Upper lobe of right lung (tissue), 1 donor: ENCODE measurements at regions not wholly inside any gene's neighbourhood (a gene's known extent, or its start where the extent isn't known, plus 50 kb on each side); places are given as distances from the start of the nearest gene placed in this dataset.

Experiments used
- ATAC-seq: fragments of 200-7000 bp; cut with Tn5 transposase; one replicate; pipeline ENCODE4 v1.9.1; 2020; ENCODE audit warnings: mild to moderate bottlenecking, moderate library complexity
- DNase-seq: peaks from one replicate; pipeline ENCODE4 v3.0.0-alpha.2; 2020
- H3K27ac ChIP-seq: fragments of 200-600 bp; one replicate; pipeline ENCODE4 v1.8.0; 2022
- H3K27me3 ChIP-seq: fragments of 200-600 bp; one replicate; pipeline ENCODE4 v1.8.0; 2022; ENCODE audit warnings: mild to moderate bottlenecking
- H3K36me3 ChIP-seq: fragments of 200-600 bp; one replicate; pipeline ENCODE4 v1.8.0; 2022
- H3K4me1 ChIP-seq: fragments of 200-600 bp; one replicate; pipeline ENCODE4 v1.8.0; 2022
- H3K4me3 ChIP-seq: fragments of 200-600 bp; one replicate; pipeline ENCODE4 v1.8.0; 2022; ENCODE audit warnings: mild to moderate bottlenecking
- H3K9me3 ChIP-seq: fragments of 200-600 bp; one replicate; pipeline ENCODE4 v1.8.0; 2022
- CTCF ChIP-seq: fragments of 200-600 bp; IDR thresholded peaks from one replicate; pipeline ENCODE4 v1.8.0; 2022; ENCODE audit warnings: antibody characterized with exemption
- intact Hi-C: fragments of 100-400 bp; cut with DNase I; formaldehyde crosslinking; loops from one replicate; pipeline ENCODE4 v1.11.0; 2022
- donor health status: DM: no; HTN: yes; CAD: no; lungs with severe emphysema.

GRCh38 chr6:147699140-147699539 lies 190.7 kb downstream of the SAMD5 start:
- ATAC-seq (no peak), DNase-seq (no peak)
- H3K4me3 ChIP-seq = no peak overlapping the region
- no peaks in the 10 kb centered on the region for H3K27me3 ChIP-seq
- H3K4me1 ChIP-seq = no peaks in the 10 kb centered on the region
- TF ChIP-seq CTCF = no peak
- no peaks in the 10 kb centered on the region for H3K9me3 ChIP-seq
- H3K36me3 ChIP-seq = no peaks in the 10 kb centered on the region
- no peak overlapping the region for H3K27ac ChIP-seq
- intact Hi-C loops = no loop called here

- no peak for TF ChIP-seq CTCF
- DNase-seq (no peak), ATAC-seq (no peak)
- Histone ChIP-seq H3K4me3 (no peak overlapping the region), H3K36me3 (no peaks in the 10 kb centered on the region), H3K27me3 (no peaks in the 10 kb centered on the region), H3K27ac (no peak overlapping the region), H3K4me1 (no peaks in the 10 kb centered on the region), H3K9me3 (no peaks in the 10 kb centered on the region)
- intact Hi-C loops = no loop called here
Measured at GRCh38 chr6:147699637-147700036, 191.1 kb downstream of the SAMD5 start.

GRCh38 chr6:147700436-147701209 lies 192.1 kb downstream of the SAMD5 start:
- intact Hi-C loops = no loop called here
- no peak overlapping the region for H3K4me3 ChIP-seq
- H3K36me3 ChIP-seq = no peaks in the 10 kb centered on the region
- H3K9me3 ChIP-seq = no peaks in the 10 kb centered on the region
- no peak for TF ChIP-seq CTCF
- no peak overlapping the region for H3K27ac ChIP-seq
- H3K27me3 ChIP-seq = no peaks in the 10 kb centered on the region
- H3K4me1 ChIP-seq = no peaks in the 10 kb centered on the region
- no peak for DNase-seq
- ATAC-seq = no peak

GRCh38 chr6:147704691-147705090 lies 196.2 kb downstream of the SAMD5 start:
- H3K4me3 ChIP-seq = no peak overlapping the region
- no peak for DNase-seq
- ATAC-seq = no peak
- TF ChIP-seq CTCF = no peak
- intact Hi-C loops = no loop called here
- no peaks in the 10 kb centered on the region for H3K27me3 ChIP-seq
- no peaks in the 10 kb centered on the region for H3K9me3 ChIP-seq
- H3K4me1 ChIP-seq = no peaks in the 10 kb centered on the region
- no peak overlapping the region for H3K27ac ChIP-seq
- H3K36me3 ChIP-seq = no peaks in the 10 kb centered on the region

- Histone ChIP-seq H3K4me1 (no peaks in the 10 kb centered on the region), H3K36me3 (no peaks in the 10 kb centered on the region), H3K9me3 (no peaks in the 10 kb centered on the region), H3K27me3 (no peaks in the 10 kb centered on the region), H3K4me3 (no peak overlapping the region), H3K27ac (no peak overlapping the region)
- DNase-seq (no peak), ATAC-seq (no peak)
- TF ChIP-seq CTCF = no peak
- intact Hi-C loops = no loop called here
Measured at GRCh38 chr6:147707524-147707923, 199.0 kb downstream of the SAMD5 start.

GRCh38 chr6:147708170-147708569 lies 199.7 kb downstream of the SAMD5 start:
- H3K27ac ChIP-seq = no peak overlapping the region
- H3K9me3 ChIP-seq = no peaks in the 10 kb centered on the region
- H3K4me3 ChIP-seq = no peak overlapping the region
- intact Hi-C loops = no loop called here
- TF ChIP-seq CTCF = no peak
- H3K4me1 ChIP-seq = no peaks in the 10 kb centered on the region
- ATAC-seq = no peak
- H3K36me3 ChIP-seq = no peaks in the 10 kb centered on the region
- no peaks in the 10 kb centered on the region for H3K27me3 ChIP-seq
- DNase-seq = no peak
